Activated CD4-positive, CD25-positive, alpha-beta regulatory T cell treated with anti-CD3 and anti-CD28 coated beads, Interleukin-2, amount 50 U/mL, for 24 hours (primary cell): ENCODE measurements at regions not wholly inside any gene's neighbourhood (a gene's known extent, or its start where the extent isn't known, plus 50 kb on each side); places are given as distances from the start of the nearest gene placed in this dataset.
"Not testable (repeated sequence)": the region's sequence is repeated elsewhere in the genome, so short reads cannot be mapped to it uniquely, and the experiment has no call there.

Source experiments
- ATAC-seq, 2 donors: fragments of 150-1000 bp; cut with Tn5 transposase; one replicate each; pipeline ENCODE4 v1.10.0; 2021; ENCODE audit warnings: mild to moderate bottlenecking in 1 of 2, moderate library complexity in 1 of 2

DNA sequence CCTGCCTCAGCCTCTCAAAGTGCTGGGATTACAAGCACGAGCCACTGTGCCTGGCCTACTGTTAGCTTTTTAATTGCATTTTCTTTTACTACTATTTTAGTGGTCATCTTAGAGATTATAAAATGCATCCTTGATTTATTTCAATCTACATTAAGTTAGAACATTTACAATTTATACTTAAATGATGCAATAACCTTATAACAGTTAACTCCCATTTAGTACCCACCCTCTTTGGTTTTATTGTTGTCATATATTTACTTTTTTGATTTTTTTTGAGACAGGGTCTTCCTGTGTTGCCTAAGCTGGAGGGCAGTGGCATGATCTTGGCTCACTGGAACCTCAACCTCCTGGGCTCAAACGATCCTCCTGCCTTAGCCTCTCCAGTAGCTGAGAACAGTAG, 77.3 kb downstream of the PPCDC start:
- ATAC-seq = no peak

DNA sequence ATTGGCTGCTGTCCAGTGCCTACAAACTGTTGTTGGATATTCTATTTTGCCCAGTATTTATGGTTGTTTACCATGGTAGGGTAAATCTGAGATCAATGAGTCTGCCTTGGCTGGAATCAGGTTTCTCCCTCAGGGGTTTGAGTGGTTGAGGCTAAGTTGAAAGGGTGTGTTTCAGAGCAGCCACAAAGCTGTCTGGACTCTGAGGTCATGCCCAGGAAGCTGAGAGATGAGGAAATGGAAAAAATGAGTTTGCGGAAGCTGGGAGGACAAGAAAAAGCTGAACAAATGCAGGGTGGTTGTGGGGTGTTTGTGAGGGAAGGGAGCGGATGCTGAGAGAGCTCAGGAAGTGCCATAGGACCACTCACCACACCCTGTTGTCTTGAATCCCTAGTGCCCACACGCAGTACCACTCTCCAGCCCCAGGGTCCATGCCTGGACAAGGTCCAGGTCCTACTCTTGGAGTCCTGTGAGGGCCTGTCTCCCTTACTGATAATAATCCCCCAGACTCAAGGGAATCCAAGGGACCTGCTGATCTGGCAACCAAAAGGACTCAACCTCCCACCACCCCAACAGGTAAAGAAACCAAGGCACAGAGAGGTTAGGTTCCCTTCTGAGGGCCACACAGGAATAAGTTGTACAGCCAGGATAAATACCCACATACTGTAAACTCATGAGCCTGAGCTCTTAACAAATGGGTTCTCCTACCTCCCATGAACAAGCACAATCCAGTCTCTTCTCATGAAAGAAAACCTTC, 81.6 kb downstream of the PPCDC start:
- peak in 1 of 2 donors; percentile 22 for ATAC-seq

DNA sequence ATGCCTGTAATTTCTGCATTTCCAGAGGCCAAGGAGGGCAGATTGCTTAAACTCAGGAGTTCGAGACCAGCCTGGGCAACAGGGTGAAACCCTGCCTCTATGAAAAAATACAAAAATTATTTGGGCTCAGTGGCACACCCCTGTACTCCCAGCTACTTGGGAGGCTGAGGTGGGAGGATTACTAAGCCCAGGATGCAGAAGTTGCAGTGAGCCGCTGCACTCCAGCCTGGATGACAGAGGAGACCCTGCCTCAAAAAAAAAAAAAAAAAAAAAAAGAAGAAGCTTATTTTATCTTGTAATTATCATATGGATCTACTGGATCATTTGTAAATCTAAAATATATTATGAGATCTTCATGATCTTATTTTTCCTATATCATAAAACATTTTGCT, 84.1 kb downstream of the PPCDC start:
- no peak for ATAC-seq

DNA sequence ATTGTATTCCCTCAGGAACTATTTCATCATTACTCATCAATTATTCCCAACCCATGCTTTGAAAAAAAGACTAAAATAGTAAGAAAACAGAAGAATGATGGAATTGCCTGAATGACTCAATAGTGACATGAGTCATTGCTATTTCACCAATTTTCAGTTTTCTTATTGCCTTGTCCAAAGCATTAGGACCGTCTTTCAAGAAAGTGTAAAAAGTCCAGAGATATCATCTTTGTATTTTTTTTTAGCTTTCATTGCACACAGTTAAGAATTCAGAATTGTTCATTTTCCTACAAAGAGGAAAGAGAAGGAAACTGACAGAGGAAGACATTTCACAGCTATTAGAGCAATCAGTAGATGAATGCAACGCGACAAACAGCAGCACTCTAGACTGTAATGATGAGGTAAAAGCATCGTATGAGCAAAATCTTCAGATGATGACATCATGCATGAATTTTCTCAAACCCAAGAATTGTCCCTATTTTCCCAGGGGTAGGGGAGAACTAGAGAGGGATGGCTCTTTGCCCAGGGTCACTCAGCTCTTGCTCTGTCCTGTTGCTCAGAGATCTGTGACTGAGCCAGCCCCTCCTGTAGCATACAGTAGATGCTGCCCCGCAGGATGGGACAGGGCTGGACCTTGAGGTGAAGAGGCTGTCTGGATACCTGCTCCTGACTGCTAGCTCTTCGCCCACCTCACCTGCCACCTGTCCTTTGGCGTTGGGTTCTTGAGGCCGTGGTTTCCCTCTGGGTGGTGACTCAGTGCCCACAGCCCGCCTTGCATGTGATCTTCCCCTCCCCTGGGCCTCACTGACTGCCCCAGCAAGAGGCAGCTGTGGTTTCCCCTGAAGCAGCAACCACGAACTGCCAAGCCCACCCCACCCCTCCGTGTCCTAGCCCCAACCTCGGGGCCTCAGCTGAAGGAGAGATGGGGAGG, 84.8 kb downstream of the PPCDC start:
- peak; percentile 86 to 88 for ATAC-seq

DNA sequence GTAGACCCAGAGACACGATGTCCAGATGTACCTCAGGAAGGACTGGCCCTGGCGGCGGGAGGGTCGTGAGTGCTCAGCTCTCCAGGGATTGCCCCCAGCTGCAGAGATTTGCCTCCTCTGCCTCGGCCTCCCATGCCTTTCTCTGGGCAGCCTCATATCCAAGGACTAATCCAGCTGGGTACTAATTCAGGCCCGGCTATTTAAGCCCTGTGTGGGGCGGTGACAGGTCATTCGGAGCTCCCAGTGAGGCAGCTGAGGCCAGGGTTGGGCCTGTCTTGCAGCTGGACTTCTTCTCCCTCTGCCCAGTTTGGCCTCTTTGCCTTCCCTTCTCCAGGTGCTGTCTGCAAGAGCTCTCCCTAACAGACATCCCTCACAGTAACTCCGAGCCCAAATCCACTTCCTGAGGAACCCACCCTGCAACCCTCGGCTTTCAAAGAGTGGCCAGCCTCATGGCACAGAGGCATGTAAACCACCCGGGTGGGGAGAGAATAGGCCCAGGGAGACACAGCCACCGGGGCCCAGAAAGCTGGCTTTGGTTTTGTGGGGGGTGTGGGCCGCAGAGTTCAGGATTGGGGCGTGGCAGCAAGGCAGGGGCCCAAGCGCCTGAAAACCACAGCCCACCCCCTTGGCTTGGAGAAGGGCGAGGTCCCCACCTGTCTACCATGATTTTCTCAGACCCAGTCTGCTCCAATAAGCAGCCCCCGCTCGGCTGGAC, 85.8 kb downstream of the PPCDC start:
- ATAC-seq = no peak

DNA sequence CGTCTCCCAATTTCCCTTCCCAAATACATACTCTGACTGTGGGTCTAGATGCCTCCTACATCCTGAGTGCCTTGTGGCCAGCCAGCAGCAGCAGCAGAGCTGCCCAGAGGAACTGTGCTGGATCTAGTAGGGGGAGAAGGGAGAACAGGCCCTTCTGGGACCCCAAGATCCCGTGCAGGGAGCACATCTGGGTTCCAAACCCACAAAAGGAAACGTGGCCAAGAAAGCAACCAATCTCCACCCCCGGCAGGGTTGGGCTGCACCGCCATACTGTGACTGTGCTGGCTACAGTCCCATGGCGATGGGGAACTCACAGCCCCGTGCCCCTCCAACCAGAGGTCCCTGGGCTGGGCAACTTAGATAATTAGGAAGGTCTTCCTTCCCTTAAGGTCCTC, 86.3 kb downstream of the PPCDC start:
- ATAC-seq = no peak

DNA sequence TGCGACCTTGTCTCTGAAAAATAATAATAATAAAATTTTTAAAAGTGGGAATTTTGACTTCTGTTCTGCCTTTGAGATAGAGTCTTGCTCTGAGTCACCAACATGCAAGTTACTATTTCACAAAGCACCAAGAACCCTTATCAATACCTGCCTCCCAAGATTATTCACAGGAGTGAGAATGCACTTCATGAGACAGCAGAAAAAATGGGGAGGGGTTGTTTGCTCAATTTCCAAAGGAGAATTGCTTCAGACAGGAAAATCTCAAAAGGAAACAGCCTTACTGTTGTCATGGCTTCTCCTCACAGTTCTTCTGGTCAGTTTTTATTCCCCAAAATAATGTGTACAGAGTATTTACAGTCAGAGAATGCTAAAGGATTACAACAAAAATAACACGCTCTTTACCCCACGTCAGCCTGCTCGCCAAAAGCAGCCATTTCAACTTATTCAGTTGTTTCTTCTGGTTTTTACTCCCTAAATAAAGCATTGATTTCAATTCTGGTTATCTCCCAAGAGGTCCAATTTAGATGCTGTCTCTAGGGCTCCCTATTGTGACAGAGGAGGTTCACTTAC, 89.0 kb downstream of the PPCDC start:
- no peak for ATAC-seq

DNA sequence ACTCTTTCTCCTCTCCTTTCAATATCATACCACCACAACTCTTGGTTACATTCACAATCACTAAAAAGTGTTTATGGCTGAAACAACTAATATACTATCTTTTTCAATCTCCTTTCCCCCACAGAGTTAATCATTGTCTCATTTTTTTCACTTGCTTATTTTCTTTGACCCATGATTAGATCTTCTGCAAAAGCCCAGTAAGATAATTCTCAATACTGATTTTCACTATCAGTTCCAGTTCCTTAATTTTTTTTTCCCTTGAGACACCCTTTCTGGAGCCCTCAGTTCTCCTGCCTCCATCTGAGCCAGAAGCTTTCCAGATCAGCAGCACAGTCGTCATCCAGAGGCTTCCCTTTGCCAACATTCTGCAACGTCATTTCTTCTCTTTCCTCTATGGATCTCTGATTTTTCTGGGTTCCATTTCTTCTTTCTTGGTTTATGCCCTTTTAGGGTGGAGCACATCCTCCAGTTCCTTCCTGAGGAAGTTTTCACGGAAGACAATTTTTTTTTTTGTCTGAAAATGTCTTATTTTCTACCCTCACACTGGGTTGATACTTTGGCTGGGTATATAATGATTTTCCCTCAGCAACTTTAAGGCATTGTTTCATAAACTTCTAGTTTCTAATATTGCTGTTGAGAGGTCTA, 88.7 kb upstream of the C15orf39 start:
- ATAC-seq = no peak

DNA sequence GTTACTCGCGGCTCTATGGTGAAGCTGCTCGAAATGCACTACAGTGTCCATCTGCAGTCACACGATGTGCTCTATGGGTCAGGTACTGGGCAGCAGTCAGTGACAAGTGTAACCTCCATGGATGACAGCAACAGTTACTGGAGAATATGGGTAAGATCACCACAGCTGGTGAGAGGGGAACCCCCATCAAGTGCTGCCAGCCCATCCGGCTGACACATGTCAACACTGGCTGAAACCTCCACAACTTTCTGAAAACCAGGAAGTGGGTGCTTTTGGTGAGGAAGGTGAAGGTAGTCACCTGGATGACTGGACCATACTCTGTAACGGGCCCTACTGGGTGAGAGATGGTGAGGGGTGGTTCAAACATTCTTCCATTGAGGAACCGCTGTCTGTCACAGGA, 87.4 kb upstream of the C15orf39 start:
- ATAC-seq = no peak

DNA sequence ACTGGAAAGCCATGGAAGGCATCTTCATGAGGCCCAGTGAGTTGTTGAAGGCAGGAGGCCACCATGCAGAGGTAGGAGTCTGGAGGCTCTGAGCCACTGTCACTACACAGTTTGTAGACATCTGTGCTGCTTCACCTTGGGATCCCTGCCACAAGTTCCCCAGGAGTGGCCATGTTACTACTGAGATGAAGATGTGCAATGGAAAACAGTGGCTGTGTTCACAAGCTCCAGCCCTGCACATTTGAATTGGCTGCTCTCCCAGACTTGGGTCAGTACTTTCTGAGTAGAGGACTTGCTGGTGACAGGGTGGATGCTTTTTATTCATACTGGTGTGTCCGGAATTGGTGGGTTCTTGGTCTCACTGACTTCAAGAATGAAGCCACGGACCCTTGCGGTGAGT, 86.9 kb upstream of the C15orf39 start:
- ATAC-seq = no peak

DNA sequence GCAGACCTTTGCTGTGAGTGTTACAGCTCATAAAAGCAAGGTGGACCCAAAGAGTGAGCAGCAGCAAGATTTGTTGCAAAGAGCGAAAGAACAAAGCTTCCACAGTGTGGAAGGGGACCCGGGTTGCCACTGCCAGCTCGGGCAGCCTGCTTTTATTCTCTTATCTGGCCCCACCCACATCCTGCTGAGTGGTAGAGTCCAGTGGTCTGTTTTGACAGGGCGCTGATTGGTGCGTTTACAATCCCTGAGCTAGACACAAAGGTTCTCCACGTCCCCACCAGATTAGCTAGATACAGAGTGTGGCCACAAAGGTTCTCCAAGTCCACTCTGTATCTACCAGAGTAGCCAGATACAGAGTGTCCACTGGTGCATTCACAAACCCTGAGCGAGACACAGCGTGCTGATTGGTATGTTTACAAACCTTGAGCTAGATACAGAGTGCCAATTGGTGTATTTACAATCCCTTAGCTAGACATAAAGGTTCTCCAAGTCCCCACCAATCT, 86.2 kb upstream of the C15orf39 start:
- ATAC-seq = not testable (repeated sequence)

DNA sequence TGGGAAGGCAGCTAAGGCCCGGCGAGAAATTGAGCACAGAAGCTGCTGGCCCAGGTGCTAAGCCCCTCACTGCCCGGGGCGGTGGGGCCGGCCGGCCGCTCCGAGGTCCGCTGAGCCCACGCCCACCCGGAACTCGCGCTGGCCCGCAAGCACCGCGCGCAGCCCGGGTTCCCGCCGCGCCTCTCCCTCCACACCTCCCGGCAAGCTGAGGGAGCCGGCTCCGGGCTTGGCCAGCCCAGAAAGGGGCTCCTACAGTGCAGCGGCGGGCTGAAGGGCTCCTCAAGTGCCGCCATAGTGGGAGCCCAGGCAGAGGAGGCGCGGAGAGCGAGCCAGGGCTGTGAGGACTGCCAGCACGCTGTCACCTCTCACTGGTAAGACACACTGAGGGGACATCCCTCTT, 85.5 kb upstream of the C15orf39 start:
- ATAC-seq = not testable (repeated sequence)

DNA sequence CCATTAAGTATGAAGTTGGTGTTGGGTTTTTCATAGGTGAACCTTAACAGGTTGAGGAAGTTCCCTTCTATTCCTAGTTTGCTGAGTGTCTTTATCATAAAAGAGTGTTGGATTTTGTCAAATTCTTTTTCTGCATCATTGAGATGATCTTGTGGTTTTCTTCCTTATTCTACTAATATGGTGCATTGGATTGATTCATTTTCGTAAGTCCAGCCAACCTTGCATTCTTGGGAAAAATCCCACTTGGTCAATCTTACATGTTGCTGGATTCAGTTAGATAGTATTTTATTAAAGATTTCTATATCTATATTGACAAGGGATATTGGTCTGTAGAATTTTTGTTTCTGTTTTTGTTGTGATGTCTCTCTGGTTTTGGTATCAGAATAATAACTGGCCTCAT, 83.7 kb upstream of the C15orf39 start:
- ATAC-seq = no peak

DNA sequence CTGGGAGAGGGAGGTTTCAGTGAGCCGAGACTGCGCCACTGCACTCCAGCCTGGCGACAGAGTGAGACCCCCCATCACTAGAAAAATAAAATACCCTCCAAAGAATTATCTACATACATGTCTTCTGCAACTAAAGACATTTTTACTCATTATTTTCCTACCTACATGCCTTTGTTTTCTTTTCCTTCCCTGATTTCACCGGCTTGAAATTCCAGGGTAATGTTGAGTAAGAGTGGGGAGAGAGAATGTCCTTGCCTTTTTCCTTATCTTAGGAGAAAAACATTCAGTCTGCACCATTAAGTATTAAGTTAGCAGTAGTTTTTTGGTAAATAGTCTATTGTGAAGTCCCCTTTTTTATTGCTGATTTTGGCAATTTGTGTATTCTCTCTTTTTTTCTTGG, 82.4 kb upstream of the C15orf39 start:
- not testable (repeated sequence) for ATAC-seq

DNA sequence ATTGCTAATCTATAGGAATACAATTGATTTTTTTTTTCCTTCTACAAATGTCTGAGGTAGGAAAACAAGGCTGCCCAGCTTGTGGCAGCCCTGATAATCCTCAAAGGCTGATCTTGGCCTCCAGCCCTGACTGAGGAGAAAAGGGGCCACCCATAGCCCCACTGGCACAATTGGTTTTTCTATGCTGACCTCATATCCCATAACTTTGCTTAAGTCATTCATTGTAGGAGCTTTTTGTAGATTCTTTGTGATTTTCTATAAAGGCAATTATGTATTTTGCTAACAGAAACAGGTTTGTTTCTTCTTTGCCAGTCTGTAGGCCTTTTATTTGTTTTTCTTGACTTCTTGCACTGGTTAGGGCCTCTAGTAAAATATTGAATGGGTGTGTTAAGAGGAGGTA, 80.2 kb upstream of the C15orf39 start:
- no peak for ATAC-seq

DNA sequence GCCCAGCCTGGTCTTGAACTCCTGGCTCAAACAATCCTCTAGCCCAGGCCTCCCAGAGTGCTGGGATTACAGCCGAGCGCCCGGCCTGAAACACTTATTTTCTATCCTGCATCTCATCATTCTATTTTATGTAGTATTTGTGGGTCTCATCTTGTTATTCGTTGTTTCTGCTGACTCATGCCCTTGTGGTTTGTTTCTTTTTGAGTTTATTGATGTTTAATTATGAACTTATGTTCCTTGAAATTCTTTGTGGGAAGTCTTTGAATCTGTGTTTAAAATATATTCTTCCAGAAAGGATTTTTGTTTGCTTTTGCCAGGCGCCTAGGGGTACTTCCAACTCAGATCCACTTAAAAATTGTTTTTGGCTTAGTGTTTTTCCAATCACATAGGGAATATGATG, 78.3 kb upstream of the C15orf39 start:
- ATAC-seq = no peak

DNA sequence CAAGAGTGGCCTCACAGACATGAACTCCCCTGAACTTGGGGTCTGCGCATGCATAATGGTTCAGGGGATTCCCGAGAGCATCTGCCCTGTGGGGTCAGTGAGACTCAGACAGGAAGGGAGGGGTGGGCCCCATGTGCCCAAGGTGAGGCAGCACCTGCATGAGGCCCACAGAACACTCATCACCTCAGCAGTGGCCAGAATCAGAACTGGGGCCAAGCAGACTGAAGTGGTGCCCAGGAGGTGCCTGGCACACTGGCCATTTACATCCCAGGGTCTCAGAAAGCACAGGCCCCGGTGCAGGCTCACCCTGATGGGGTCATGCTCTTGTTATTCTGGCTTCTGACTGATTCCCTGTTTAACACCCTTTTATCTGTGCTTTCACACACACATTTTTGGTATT, 77.4 kb upstream of the C15orf39 start:
- peak in 1 of 2 donors; percentile 33 for ATAC-seq

DNA sequence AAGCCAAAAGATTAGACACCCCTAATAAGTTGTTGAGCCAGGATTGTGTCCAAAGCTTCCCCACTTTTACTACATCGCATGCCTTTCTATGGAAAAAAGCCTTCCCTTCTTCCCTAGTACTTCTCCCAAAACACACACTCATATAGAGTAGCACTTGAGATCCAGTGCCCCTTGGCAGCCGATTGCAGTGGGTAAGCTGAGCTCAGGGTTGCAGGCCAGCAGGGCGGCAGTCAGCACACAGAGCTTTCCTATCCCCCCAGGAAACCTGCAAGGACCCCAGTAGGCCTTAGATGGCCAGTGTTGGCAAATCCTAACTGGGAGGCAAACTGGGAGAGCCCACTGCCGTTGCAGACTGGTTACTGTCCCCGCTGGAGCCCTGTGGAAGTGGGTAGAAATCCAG, 75.7 kb upstream of the C15orf39 start:
- no peak for ATAC-seq

DNA sequence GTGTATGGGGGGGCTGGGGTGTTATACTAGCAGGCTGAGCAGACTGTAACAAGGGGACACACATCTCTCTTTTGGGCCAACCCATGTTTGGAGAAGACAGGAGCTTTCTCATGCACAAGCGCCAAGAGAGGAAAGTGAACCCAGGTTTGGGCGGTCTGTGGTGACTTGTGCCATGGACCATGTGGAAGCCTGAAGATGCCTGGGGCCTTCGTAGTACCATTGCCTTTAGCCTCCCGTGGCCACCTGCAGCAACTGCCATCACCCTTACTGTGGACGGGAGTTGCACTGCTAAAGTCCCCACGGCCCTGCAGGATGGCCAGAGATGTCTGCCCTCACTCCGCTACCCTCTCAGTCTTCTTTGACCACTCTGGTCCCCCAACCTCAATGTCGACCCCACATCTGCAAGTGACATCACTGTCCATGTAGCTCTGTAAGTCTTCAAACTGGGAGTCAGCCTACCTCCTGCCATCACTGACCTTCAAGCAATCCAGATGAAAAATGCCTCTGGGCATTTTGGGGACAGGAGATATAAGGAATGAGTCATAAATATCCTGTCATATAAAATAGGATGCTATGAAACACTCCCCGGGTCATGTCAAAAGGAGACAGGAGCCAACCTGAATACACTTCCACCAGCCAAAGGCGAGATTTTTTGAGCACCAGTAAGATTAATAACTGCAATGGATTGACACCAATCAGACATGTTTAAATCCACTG, 74.7 kb upstream of the C15orf39 start:
- no peak for ATAC-seq

DNA sequence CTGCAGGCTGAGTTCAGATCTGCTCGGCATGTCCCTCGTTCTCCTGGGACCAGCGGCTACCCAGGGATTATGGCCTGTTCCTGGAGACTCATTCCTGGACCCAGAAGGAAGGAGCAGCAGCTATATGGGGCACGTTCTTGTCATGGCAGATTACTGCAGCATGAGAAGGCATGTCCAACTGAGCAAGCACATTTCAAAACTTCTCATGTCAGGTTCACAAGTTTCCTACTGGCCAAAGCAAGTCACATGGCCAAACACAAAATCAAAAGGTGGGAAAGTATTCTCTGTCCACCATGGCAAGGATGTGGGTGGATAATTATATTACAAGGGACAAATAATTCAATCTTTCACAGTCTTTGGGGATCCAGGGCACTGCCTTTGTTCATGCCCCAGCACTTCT, 71.9 kb upstream of the C15orf39 start:
- no peak for ATAC-seq

DNA sequence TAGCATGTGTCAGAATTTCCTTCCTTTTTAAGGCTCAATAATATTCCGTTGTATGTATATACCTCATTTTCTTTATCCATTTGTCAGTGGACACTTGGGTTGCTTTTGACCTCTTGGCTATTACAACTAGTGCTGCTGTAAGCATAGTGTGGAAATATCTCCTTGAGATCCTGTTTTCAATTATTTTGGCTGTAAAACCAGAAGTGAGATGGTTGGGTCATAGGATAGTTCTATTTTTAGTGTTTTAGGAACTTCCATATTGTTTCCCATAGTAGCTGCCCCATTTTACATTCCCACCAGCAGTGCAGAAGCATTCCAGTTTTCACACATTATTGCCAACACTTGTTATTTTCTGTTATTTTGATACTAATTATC, 70.4 kb upstream of the C15orf39 start:
- ATAC-seq = no peak

DNA sequence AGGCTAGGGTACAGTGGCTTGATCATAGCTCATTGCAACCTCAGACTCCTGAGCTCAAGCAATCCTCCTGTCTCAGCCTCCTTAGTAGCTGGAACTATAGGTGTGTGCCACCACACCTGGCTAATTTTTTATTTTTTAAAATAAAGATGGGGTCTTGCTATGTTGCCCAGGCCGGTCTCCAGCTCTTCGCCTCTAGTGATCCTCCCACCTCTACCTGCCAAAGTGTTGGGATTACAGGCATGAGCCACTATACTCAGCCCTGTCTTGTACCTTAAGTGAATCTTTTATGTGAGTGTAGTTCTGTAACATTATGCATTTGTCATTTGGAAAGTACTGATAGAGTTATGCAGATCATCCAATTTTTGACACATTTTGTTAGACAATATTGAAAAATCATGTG, 66.9 kb upstream of the C15orf39 start:
- no peak for ATAC-seq
